HUES6 (cell line): ENCODE measurements at regions not wholly inside any gene's neighbourhood (a gene's known extent, or its start where the extent isn't known, plus 50 kb on each side); places are given as distances from the start of the nearest gene placed in this dataset.
"Not testable (repeated sequence)": the region's sequence is repeated elsewhere in the genome, so short reads cannot be mapped to it uniquely, and the experiment has no call there.

Source experiments
- H3K27ac ChIP-seq: 2 replicates; pipeline ENCODE4 v1.7.0; 2013; ENCODE audit warnings: low read depth, mild to moderate bottlenecking, low read length, inconsistent platforms
- H3K27me3 ChIP-seq: 2 replicates; pipeline ENCODE4 v1.6.1; 2013; ENCODE audit warnings: low read length; ENCODE audit not compliant: control insufficient read depth, insufficient read depth
- H3K36me3 ChIP-seq: 2 replicates; pipeline ENCODE4 v1.6.1; 2013; ENCODE audit warnings: low read length; ENCODE audit not compliant: control insufficient read depth, insufficient read depth
- H3K4me1 ChIP-seq: 2 replicates; pipeline ENCODE4 v1.6.1; 2013; ENCODE audit warnings: low read length; ENCODE audit not compliant: control insufficient read depth, insufficient read depth
- H3K4me3 ChIP-seq: 2 replicates; pipeline ENCODE4 v1.5.1; 2013; ENCODE audit warnings: low read depth, low read length
- H3K9ac ChIP-seq: one replicate; pipeline ENCODE4 v1.6.1; 2013; ENCODE audit warnings: mild to moderate bottlenecking, low read length
- H3K9me3 ChIP-seq: 2 replicates; pipeline ENCODE4 v1.6.1; 2013; ENCODE audit warnings: low read depth, low read length; ENCODE audit not compliant: control insufficient read depth, insufficient read depth

GRCh38 chr13:18212873-18213272 lies 968.8 kb downstream of the TUBA3C start:
- Histone ChIP-seq H3K36me3 (no peaks in the 10 kb centered on the region), H3K4me3 (no peak overlapping the region; the same call in 1 of the 2 replicates), H3K9ac (no peak overlapping the region), H3K27me3 (no peaks in the 10 kb centered on the region), H3K4me1 (no peaks in the 10 kb centered on the region), H3K9me3 (peaks cover 34% of the 10 kb centered on the region), H3K27ac (no peak overlapping the region)

GRCh38 chr13:18211752-18212560 lies 969.7 kb downstream of the TUBA3C start:
- H3K27ac ChIP-seq, H3K27me3 ChIP-seq, H3K36me3 ChIP-seq, H3K4me3 ChIP-seq, H3K4me1 ChIP-seq, H3K9ac ChIP-seq: not testable (repeated sequence)
- peaks cover 32% of the 10 kb centered on the region for H3K9me3 ChIP-seq

DNA sequence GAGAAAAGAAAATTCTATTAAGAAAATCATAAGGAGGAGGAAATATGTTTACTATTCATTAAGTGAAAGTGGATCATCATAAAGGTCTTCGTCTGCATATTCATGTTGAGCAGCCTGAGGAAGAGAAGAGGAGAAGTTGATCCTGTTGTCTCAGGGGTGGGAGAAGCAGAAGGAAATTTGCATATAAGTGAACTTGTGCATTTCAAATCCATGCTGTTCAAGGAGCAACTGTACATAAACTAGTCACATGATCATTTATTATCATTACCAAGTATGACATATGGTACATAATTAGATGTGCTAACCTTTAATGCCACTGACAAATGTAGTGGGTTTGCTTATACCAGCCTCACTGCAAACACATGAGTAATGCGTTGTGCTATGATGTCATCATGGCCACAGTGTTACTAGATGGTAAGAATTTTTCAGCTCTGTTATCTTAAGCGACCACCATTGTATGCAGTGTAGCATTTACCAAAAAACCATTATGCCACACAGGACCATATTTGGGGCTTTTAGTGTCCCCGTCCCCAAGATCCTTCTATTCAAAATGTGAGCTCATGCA lies 976.9 kb downstream of the TUBA3C start:
- not testable (repeated sequence) for H3K9ac ChIP-seq, H3K4me3 ChIP-seq, H3K27ac ChIP-seq, H3K27me3 ChIP-seq, H3K4me1 ChIP-seq, H3K36me3 ChIP-seq
- peaks cover 40% of the 10 kb centered on the region for H3K9me3 ChIP-seq

GRCh38 chr13:18195365-18195678 lies 986.3 kb downstream of the TUBA3C start:
- H3K9ac ChIP-seq, H3K4me1 ChIP-seq, H3K27ac ChIP-seq, H3K4me3 ChIP-seq, H3K36me3 ChIP-seq, H3K27me3 ChIP-seq: not testable (repeated sequence)
- H3K9me3 ChIP-seq = peaks cover 21% of the 10 kb centered on the region

DNA sequence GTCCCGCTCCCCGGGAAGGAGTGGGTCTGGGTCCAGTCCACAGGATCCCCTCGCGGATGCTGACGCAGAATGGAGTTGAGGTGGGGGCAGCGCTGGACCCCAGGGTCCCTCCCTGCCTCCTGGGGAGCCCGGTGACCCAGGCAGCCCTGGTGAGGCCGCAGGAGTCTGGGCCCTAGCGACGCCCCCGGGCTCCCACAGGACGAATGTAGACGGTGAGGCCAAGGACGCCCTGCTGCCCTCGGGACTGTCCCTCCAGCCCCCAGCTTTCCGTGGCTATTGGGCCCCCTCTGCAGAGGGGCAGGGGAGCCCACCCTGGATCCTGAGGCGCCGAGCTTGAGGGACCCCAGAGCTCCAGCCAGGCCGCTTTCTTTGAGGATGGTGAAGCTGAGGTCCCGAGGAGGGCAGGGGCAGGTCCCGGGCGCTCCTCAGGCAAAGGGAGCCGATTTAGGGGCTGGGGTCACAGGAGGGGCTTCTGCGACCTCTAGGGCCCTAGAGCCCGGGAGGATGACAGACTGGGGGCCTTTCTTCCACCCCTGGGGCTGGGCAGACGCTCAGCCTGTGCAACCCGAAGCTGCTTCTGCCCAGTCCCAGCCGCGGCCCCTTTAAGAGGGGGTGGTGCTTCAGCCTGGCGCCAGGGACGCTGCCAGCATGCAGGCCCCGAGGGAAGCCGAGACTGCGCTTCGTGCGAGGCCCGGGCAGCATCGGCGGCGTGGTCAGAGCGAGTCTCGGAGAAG lies 986.8 kb downstream of the TUBA3C start:
- H3K4me1 ChIP-seq, H3K9ac ChIP-seq, H3K27me3 ChIP-seq, H3K4me3 ChIP-seq, H3K27ac ChIP-seq, H3K36me3 ChIP-seq: not testable (repeated sequence)
- peaks cover 21% of the 10 kb centered on the region for H3K9me3 ChIP-seq

DNA sequence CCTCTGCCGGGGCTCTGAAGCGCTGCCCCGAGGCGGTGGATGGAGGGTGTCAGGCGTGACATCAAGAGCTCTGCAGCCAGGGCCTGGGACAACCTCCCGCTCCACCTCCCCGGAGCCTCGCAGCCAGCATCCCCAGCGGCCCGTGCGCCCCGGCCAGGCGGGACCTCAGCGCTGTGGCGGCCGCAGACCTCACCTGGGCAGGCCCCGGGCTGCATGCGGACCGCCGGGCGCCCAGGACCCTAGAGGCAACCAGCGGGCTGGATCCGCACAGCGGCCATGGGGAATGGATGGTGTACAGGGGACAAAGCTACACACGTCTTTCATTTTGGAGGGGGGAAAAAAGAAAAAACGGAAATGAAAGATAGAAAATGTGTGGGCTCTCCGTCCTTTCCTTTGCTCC lies 987.5 kb downstream of the TUBA3C start:
- H3K9me3 ChIP-seq = peaks cover 21% of the 10 kb centered on the region

More for the DNA sequence above, 987.5 kb downstream of the TUBA3C start:
- not testable (repeated sequence) for H3K4me3 ChIP-seq, H3K9ac ChIP-seq, H3K4me1 ChIP-seq, H3K27ac ChIP-seq, H3K36me3 ChIP-seq, H3K27me3 ChIP-seq
